Transverse colon (tissue), 3 donors: ENCODE measurements at regions not wholly inside any gene's neighbourhood (a gene's known extent, or its start where the extent isn't known, plus 50 kb on each side); places are given as distances from the start of the nearest gene placed in this dataset.
"Not testable (repeated sequence)": the region's sequence is repeated elsewhere in the genome, so short reads cannot be mapped to it uniquely, and the experiment has no call there.

Experiments
- EP300 ChIP-seq: sonication (generic); formaldehyde crosslinking; IDR thresholded peaks from one replicate; pipeline ENCODE4 v1.6.1; 2017; ENCODE audit warnings: antibody characterized with exemption, low read depth
- POLR2A ChIP-seq: fragments of 450-650 bp; IDR thresholded peaks from one replicate; pipeline ENCODE4 v1.6.1; 2016; ENCODE audit warnings: antibody characterized with exemption, mild to moderate bottlenecking, moderate library complexity
- TF ChIP-seq, protein P1 (sequence below), 5 experiments: fragments of 200-600 bp in 3 of 5; fragments of 450-650 bp in 2 of 5; sonication (generic) in 3 of 5; IDR thresholded peaks; 1 replicate in 2 of 5; 2 replicates in 3 of 5; pipeline ENCODE4 v1.5.1; 2016 to 2017; ENCODE audit warnings: antibody characterized with exemption in 5 of 5, inconsistent platforms in 3 of 5, mild to moderate bottlenecking in 2 of 5, moderate library complexity in 1 of 5

DNA sequence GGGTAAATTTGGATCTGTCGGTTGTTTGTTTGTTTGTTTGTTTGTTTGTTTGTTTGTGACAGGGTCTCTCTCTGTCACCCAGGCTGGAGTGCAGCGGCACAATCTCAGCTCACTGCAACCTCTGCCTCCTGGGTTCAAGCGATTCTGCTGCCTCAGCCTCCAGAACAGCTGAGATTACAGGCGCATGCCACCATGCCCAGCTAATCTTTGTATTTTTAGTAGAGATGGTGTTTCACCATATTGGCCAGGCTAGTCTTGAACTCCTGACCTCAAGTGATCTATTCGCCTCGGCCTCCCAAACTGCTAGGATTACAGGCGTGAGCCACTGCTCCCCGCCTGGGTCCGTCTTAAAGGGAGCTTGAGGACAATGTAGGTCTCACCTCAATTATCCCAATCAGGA lies 95.3 kb upstream of the NAA20 start:
- TF ChIP-seq, protein P1, sequence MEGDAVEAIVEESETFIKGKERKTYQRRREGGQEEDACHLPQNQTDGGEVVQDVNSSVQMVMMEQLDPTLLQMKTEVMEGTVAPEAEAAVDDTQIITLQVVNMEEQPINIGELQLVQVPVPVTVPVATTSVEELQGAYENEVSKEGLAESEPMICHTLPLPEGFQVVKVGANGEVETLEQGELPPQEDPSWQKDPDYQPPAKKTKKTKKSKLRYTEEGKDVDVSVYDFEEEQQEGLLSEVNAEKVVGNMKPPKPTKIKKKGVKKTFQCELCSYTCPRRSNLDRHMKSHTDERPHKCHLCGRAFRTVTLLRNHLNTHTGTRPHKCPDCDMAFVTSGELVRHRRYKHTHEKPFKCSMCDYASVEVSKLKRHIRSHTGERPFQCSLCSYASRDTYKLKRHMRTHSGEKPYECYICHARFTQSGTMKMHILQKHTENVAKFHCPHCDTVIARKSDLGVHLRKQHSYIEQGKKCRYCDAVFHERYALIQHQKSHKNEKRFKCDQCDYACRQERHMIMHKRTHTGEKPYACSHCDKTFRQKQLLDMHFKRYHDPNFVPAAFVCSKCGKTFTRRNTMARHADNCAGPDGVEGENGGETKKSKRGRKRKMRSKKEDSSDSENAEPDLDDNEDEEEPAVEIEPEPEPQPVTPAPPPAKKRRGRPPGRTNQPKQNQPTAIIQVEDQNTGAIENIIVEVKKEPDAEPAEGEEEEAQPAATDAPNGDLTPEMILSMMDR (IDR thresholded peaks at IDR 0.05), result not testable (repeated sequence)
- TF ChIP-seq POLR2A, EP300: not testable (repeated sequence)
